ENCODE measurements at regions not wholly inside any gene's neighbourhood (a gene's known extent, or its start where the extent isn't known, plus 50 kb on each side); places are given as distances from the start of the nearest gene placed in this dataset.

DNA sequence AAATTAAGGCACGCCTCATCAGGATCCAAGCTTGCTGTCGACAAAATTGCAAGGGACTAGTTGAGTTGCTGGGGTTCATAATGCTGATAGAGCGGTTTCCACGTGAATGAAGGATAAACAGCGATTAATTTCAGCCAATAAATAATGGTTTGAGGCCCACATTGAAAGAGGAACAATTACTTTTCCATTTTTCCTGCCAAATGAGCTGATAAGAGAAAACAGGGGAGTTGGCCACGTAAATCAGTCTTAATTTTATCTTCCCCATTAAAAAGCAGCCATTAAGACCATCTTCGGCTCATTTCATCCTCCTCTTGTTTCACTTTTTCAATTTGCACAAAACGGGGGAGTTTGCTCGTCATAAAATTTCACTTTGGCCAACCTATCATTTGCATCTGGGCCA is 235.5 kb upstream of the RRP15 start:
- no peak for DNase-seq (ENCODE audit: low read depth)
- H3K4me3 ChIP-seq (ENCODE audit: low read depth, low read length), result no peak overlapping the region
- TF ChIP-seq, protein P1, sequence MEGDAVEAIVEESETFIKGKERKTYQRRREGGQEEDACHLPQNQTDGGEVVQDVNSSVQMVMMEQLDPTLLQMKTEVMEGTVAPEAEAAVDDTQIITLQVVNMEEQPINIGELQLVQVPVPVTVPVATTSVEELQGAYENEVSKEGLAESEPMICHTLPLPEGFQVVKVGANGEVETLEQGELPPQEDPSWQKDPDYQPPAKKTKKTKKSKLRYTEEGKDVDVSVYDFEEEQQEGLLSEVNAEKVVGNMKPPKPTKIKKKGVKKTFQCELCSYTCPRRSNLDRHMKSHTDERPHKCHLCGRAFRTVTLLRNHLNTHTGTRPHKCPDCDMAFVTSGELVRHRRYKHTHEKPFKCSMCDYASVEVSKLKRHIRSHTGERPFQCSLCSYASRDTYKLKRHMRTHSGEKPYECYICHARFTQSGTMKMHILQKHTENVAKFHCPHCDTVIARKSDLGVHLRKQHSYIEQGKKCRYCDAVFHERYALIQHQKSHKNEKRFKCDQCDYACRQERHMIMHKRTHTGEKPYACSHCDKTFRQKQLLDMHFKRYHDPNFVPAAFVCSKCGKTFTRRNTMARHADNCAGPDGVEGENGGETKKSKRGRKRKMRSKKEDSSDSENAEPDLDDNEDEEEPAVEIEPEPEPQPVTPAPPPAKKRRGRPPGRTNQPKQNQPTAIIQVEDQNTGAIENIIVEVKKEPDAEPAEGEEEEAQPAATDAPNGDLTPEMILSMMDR (IDR thresholded peaks at IDR 0.05; ENCODE audit: insufficient read depth, low read depth, low read length, missing control alignments), result no peak

DNA sequence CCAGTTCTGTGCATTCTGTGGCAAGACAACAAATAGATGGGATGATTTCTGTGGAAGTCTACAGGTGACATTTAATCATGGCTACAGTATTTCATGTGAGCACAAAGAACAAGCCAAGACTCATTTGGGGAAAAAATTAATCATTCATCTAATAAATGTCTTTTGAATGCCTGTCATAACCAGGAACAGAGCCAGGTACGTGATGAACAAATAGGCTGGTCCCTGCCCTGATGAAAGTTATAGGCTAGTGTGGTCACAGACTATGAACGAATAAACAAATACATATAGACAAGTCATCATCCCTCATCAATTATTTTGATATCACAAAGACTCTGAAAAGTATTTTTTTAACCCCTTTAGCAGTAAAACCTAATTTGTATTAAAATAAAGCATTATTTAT is 226.4 kb upstream of the RRP15 start:
- H3K4me3 ChIP-seq (ENCODE audit: low read depth, low read length), result no peak overlapping the region
- no peak for DNase-seq (ENCODE audit: low read depth)
- TF ChIP-seq, protein P1 (IDR thresholded peaks at IDR 0.05; ENCODE audit: insufficient read depth, low read depth, low read length, missing control alignments), result no peak

DNA sequence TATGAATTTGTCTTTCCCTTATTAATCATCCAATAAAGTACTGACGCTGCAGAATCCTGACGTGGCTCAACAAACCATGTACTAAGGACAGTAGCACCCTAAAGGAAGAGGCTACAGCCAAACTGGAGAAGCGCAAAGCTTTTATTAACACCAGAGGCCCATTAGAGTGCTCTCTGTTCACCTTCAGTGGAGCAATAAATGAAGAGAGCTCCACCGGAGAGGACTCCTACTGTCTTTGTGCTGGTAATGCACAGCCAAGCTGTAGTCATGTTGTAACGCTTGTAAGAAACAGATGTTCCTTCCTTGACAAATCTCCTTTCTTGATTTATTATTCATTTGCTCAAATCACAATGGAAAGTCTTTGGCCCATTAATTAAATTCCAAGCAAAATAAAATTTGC is 220.7 kb upstream of the RRP15 start:
- no peak overlapping the region for H3K4me3 ChIP-seq (ENCODE audit: low read depth, low read length)
- TF ChIP-seq, protein P1 (IDR thresholded peaks at IDR 0.05; ENCODE audit: insufficient read depth, low read depth, low read length, missing control alignments), result no peak
- DNase-seq (ENCODE audit: low read depth), result no peak

DNA sequence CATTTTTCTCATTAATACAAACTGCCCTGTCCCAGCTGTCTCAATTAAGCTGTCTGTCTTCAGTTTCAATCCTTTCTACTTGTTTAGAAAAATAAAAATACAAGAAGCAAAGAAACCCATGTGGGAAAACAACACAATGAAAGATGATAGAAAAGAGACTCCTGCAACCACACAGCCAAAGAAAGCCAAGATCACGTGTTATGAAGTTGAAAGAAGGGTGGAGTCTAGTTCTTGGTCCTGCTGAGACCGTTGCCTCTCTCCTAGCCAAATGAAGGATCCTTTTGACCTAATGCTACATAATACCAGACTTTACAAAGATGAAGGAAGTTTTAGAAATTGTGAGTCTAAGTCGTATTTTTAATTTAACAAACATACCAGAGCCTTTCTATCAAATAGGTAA is 218.8 kb upstream of the RRP15 start:
- no peak for DNase-seq (ENCODE audit: low read depth)
- TF ChIP-seq, protein P1 (IDR thresholded peaks at IDR 0.05; ENCODE audit: insufficient read depth, low read depth, low read length, missing control alignments), result no peak
- no peak overlapping the region for H3K4me3 ChIP-seq (ENCODE audit: low read depth, low read length)

DNA sequence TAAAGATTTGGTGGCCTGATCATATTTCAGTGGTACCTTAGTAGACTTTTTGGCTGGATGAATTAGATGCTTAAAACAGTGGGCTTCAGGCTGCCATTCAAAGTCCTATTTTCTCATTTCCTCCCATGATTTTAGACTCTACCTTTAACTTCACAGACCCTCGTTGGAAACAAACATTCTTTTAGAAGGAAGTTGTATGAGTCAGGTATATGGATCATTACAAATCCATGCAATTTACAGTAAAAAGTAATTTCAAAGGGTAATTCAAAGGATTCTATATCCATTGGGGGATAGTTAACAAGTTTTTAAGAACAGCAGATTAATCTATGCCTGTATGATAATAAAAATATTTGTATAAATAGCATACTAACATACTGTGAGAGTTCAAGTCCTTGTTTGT is 216.9 kb upstream of the RRP15 start:
- TF ChIP-seq, protein P1 (IDR thresholded peaks at IDR 0.05; ENCODE audit: insufficient read depth, low read depth, low read length, missing control alignments), result no peak
- no peak overlapping the region for H3K4me3 ChIP-seq (ENCODE audit: low read depth, low read length)
- no peak for DNase-seq (ENCODE audit: low read depth)

DNA sequence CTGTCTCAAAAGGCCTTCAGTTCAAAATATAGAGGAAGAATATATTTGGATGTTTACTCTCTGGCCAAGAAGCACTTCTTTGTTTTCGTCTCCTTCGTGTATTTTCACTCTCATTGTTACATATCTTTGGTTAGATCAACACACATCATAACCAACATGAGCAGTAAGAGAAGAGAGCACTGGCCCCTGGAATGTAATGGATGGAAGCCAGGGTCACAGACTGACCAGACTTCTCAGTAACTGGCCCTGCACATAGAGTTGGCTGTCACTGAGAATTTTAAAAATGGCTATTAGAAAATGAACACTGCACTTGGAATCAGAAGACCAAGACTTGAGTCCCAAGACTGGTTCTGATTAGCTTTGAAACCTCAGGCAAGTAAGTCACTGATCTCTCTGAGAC is 215.9 kb upstream of the RRP15 start:
- no peak overlapping the region for H3K4me3 ChIP-seq (ENCODE audit: low read depth, low read length)

DNA sequence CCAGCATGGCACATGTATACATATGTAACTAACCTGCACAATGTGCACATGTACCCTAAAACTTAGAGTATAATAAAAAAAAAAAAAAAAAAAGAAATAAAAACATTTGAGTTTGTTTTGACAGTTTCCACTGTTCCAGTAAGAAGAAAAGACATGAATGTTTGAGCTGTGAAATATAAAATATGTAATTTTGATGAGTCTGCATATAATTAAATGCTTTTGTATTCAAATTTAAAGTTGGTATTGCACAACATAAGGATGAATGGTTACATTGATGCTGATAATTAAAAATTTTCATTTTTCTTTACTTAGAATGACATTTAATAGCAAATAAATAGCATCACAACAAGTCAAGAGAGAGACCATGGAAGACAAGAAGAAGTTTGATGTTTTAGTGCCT is 212.0 kb upstream of the RRP15 start:
- DNase-seq (ENCODE audit: low read depth), result no peak
- TF ChIP-seq, protein P1 (IDR thresholded peaks at IDR 0.05; ENCODE audit: insufficient read depth, low read depth, low read length, missing control alignments), result no peak

More for the DNA sequence above, 215.9 kb upstream of the RRP15 start:
- TF ChIP-seq, protein P1 (IDR thresholded peaks at IDR 0.05; ENCODE audit: insufficient read depth, low read depth, low read length, missing control alignments), result no peak
- no peak for DNase-seq (ENCODE audit: low read depth)

More for the DNA sequence above, 212.0 kb upstream of the RRP15 start:
- no peak overlapping the region for H3K4me3 ChIP-seq (ENCODE audit: low read depth, low read length)
